ENCODE measurements at regions not wholly inside any gene's neighbourhood (a gene's known extent, or its start where the extent isn't known, plus 50 kb on each side); places are given as distances from the start of the nearest gene placed in this dataset.

DNA sequence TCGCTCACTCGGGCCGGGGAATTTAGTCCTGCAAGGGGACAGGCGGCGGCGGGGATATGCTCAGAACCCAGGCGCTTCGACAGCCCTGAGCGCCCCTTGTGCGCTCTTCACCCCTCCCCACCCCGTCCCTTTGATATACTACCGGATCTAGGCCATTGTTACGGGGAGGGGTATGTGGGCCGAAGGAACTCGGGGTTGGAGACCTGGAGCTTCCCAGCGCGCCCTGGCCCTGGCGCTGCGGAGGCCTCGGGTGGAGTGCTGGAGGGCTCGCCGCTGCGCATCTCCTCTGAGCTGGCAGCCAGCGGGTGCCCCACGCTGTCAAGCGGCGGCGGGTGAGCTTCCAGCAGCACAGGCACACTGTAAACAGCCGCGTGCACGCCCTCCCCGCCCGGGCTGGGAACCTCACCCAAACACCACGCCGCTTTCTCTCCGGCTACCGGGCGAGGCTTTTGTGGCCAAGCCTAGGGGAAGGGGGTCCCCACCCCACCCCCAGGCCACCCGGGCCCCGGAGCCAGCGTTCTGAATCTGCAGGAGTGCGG lies 54.5 kb upstream of the BCOR start:
- TF ChIP-seq, protein P1, sequence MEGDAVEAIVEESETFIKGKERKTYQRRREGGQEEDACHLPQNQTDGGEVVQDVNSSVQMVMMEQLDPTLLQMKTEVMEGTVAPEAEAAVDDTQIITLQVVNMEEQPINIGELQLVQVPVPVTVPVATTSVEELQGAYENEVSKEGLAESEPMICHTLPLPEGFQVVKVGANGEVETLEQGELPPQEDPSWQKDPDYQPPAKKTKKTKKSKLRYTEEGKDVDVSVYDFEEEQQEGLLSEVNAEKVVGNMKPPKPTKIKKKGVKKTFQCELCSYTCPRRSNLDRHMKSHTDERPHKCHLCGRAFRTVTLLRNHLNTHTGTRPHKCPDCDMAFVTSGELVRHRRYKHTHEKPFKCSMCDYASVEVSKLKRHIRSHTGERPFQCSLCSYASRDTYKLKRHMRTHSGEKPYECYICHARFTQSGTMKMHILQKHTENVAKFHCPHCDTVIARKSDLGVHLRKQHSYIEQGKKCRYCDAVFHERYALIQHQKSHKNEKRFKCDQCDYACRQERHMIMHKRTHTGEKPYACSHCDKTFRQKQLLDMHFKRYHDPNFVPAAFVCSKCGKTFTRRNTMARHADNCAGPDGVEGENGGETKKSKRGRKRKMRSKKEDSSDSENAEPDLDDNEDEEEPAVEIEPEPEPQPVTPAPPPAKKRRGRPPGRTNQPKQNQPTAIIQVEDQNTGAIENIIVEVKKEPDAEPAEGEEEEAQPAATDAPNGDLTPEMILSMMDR (IDR thresholded peaks at IDR 0.05; ENCODE audit: extremely low read depth, missing control alignments): no peak
- DNase-seq (ENCODE audit: low spot score): peak; percentile 44

DNA sequence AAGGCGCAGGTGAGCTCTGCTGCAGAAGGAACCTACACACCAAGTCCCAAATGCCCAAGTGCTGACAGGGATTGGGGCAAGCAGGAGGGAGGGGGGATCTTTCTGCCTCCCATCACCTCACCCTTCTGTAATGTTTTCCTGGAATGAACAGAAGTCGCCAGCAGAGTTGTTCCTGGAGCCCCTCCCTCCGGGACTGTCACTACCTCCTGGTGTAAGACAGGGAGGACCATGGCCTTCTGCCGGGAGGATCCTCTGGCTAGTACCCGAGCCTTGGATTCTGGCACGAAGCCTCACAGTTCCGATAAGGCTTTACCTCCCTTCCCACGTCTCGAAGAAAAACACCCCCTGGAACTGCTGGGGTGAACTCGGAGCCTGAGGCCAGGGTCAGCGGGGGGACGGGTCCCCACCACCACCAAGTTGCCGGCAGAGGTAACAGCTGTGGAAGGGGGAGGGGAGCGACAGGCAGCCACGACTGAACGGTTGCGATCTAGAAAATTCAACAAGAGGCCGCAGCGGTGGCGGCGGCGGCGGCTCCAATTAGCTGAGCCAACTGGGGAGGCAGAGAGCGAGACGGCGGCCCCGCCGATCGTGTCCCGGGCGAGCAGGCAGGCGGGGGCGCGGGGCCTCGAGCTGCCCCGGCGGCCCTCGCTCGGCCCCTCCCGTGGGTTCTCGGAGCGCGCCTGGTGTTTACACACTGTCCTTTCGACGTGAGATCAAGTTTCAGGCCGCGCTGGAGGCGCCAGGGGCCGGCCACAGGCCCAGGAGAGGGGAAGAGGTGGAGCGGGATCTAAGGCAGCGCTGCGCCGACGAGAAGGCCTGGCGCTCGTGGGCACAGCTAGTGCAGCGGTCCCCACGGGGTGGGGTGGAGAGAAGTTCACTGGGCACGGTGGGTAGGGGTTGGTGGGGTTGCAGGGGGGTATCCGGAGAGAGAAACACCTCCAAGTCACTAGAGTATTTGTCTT lies 53.7 kb upstream of the BCOR start:
- peak; percentile 11 for DNase-seq (ENCODE audit: low spot score)
- TF ChIP-seq, protein P1 (IDR thresholded peaks at IDR 0.05; ENCODE audit: extremely low read depth, missing control alignments): no peak

DNA sequence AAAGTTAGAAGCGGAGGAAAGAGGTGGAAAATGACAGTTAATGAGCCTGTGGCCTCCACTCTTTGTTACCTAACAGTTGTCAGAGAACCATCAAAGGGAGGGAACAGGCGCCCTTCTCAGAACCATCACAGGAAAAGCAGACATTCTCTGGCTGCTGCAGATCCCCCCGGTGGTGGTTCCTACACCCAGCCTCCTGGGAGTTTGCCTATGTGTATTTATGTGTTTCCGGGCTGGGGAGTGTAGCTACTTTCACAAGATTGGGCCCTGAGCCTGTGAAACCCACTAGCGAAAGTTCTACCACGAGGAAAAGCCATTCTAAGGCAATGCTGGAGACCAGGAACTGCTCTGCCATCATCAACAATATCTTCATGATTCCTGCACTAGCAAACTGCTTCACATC lies 52.7 kb upstream of the BCOR start:
- DNase-seq (ENCODE audit: low spot score): peak; percentile 17
- TF ChIP-seq, protein P1 (IDR thresholded peaks at IDR 0.05; ENCODE audit: extremely low read depth, missing control alignments): no peak

DNA sequence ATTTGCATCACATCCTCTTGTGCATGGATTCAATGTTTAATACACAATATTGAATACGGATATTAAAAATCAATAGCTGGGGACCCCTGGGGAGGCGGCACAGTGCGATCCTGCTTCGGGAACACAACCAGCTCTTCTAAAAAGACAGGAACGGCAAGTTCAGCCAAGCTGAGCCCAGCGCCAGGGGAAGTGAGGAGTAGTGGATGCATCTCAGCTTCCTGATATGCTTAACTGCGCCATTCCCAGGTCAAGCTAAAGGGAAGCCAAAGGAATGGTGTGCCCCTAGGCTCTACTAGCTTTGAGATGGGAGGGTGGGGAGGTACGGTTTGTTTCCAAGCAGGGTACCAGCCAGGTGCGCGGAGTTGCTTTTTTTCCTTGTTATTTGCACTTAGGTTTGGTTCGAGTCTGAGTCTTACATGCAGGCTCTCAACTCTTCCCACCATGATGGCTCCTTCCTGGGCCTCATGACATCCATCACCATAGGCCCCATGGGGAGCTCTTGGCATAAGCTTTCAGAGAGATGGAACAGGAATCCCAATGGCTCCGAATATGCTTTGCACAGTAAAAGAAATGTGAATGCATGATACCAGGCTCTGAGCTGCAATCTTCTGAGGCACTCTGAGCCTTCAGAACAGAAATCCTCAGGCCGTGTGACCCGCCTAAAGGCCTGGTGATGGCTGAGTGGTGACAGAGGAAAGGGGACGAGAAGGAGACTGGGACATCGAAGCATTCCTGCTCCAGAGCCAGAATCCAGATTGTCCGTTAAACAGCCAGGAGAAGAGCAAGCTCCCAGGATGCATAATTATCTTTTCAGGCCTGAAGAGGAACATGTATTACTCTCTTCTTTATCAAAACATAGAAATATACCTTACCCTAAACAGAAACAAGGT lies 51.8 kb upstream of the BCOR start:
- TF ChIP-seq, protein P1 (IDR thresholded peaks at IDR 0.05; ENCODE audit: extremely low read depth, missing control alignments): no peak
- no peak for DNase-seq (ENCODE audit: low spot score)

DNA sequence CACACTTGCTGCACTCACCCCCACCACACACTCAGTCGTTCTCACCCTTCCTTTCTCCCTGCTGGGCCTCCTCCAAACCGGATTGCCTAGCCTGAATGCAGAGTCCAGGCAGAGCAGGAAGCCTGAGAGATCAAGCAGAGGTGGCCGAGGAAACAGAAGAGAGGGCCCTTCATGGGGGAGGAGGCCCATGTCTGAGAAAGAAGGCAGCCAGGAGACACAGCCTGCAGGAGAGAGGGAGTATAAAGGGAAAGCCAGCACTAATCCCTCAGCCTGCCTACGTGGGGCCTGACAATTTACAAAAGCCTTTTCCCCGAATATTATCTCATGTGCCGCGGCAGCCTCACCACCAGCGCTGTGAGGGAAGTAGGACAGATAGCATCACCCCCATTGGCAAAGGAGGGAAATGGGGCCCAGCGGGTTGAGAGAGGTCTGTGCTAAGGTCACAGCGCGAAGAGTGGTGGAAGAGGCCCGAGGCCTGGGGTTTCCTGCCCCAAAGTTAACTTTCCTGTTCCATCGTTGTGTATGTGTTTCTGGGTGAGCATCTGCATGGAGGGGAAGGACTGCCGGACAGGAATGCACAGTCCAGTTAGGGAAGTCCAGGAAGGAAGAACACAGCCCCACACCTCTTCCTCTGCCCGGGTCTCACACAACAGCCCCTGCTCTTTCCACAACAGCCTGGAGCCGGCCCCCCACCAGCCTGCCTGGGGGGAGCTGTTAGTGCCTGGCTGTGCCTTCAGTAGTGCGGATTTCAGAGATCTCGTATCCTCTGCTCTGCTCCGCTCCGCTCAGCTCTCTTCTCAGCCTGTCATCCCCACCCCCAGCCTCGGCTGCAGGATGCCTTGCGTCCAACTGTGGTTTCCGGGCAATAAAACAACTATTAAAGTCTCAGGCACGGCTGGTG lies 50.9 kb upstream of the BCOR start:
- DNase-seq (ENCODE audit: low spot score): peak; percentile 21
- TF ChIP-seq, protein P1 (IDR thresholded peaks at IDR 0.05; ENCODE audit: extremely low read depth, missing control alignments): no peak

DNA sequence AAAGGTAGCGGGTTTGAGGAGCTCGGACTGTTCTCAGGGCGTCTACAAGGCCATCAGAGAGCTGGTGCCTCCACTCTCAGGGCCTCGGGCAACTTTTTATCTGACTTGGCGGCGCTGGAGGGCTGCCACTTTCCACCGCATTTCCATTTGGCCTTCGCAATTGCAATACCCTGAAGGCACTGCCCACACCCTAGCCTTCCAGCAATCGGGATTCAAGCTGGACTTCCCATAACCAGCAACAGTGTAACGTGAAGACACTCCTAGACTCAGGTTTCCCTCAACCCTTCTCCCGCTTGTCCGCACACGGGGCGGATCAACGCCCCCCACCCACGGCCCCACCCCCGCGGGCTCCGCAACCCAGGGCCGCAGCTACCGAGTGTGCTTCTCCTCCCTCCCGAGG lies 50.2 kb upstream of the BCOR start:
- TF ChIP-seq, protein P1 (IDR thresholded peaks at IDR 0.05; ENCODE audit: extremely low read depth, missing control alignments): no peak
- no peak for DNase-seq (ENCODE audit: low spot score)

All from GM20000 (cell line).